Calu3 (cell line): ENCODE measurements at regions not wholly inside any gene's neighbourhood (a gene's known extent, or its start where the extent isn't known, plus 50 kb on each side); places are given as distances from the start of the nearest gene placed in this dataset.

ENCODE experiments used
- BruUV-seq: library from RNA; stranded (reverse); fragments of 400-500 nt; replicated peaks from 2 replicates; lab custom pipeline; 2021; lab: Mats Ljungman, UMichigan
- CTCF ChIA-PET: fragments of 300-600 bp; sonication (Branson Sonifier 250); formaldehyde crosslinking; loops from one replicate; lab custom pipeline; 2022; ENCODE audit warnings: antibody characterized with exemption; lab: Charles Lee
- DNase-seq: peaks from one replicate; pipeline ENCODE4 v3.0.0; 2022
- H3K27ac Mint-ChIP-seq: one replicate; pipeline ENCODE4 v1.8.0; 2022; ENCODE audit warnings: mixed read lengths; ENCODE audit not compliant: unreplicated experiment
- H3K27me3 Mint-ChIP-seq: one replicate; pipeline ENCODE4 v1.8.0; 2022; ENCODE audit warnings: mixed read lengths; ENCODE audit not compliant: unreplicated experiment
- H3K36me3 Mint-ChIP-seq: one replicate; pipeline ENCODE4 v1.8.0; 2022; ENCODE audit warnings: mild to moderate bottlenecking, moderate library complexity, mixed read lengths; ENCODE audit not compliant: insufficient read depth, unreplicated experiment
- H3K4me1 Mint-ChIP-seq: one replicate; pipeline ENCODE4 v1.8.0; 2022; ENCODE audit warnings: mild to moderate bottlenecking, low read depth, mixed read lengths; ENCODE audit not compliant: unreplicated experiment
- H3K4me3 Mint-ChIP-seq: one replicate; pipeline ENCODE4 v1.8.0; 2022; ENCODE audit warnings: mild to moderate bottlenecking, low read depth, moderate library complexity, mixed read lengths; ENCODE audit not compliant: unreplicated experiment
- H3K9me3 Mint-ChIP-seq: one replicate; pipeline ENCODE4 v1.8.0; 2022; ENCODE audit warnings: low read depth, mixed read lengths; ENCODE audit not compliant: unreplicated experiment
- intact Hi-C: fragments of 100-400 bp; cut with micrococcal nuclease; formaldehyde crosslinking; loops from one replicate; pipeline ENCODE4 v1.10.0; 2022; ENCODE audit not compliant: unreplicated experiment
- TF ChIP-seq, protein P1 (sequence below): fragments of 200-600 bp; IDR thresholded peaks from one replicate; pipeline ENCODE4 v1.8.0; 2022; ENCODE audit warnings: antibody characterized with exemption; ENCODE audit not compliant: unreplicated experiment

DNA sequence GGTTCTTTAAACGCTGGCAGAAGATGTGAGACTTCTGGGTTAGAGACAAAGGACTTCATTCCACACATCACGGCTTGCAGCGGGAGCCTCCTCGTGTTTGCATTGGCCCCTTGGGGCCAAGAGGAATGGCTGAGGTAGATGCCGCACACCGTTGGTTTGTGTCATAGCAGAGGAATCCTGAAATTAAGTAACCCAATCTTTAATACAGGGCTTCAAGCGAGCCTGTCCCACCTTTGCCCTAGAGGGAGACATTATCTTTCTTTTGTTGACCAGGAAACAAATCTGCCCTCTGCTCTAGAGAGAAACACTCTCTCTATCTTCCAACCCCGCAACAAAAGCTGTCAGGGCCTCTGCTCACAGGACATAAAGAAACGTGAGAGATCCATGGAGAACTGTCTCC is 277.5 kb upstream of the ZFP64 start:
- Mint-ChIP-seq H3K36me3 (no peaks in the 10 kb centered on the region), H3K27ac (no peak overlapping the region), H3K4me3 (no peak overlapping the region), H3K4me1 (no peaks in the 10 kb centered on the region), H3K27me3 (peaks cover 28% of the 10 kb centered on the region), H3K9me3 (peaks cover 11% of the 10 kb centered on the region)
- TF ChIP-seq, protein P1, sequence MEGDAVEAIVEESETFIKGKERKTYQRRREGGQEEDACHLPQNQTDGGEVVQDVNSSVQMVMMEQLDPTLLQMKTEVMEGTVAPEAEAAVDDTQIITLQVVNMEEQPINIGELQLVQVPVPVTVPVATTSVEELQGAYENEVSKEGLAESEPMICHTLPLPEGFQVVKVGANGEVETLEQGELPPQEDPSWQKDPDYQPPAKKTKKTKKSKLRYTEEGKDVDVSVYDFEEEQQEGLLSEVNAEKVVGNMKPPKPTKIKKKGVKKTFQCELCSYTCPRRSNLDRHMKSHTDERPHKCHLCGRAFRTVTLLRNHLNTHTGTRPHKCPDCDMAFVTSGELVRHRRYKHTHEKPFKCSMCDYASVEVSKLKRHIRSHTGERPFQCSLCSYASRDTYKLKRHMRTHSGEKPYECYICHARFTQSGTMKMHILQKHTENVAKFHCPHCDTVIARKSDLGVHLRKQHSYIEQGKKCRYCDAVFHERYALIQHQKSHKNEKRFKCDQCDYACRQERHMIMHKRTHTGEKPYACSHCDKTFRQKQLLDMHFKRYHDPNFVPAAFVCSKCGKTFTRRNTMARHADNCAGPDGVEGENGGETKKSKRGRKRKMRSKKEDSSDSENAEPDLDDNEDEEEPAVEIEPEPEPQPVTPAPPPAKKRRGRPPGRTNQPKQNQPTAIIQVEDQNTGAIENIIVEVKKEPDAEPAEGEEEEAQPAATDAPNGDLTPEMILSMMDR = no peak
- BruUV-seq = no TSS peak
- intact Hi-C loops = no loop called here
- no peak for DNase-seq
- CTCF ChIA-PET = no interaction called here

DNA sequence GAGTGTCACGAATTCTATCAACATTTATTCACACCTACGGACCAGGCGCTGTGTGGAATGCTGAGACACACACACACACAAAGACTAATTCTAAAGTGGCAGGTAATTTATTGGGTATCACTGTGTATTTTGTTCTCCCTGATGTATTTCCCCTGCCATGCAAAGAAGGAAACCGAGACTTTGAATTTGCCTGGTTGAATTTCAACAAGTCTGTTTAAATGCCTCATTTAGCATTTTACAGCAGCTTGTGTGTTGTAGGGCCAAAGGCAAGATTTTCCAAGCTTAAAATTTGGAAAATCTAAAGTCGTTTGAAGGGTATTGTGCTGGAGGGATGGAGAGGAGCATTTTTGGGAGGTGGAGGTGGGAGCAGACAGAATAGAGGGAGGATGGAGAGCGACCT is 274.4 kb upstream of the ZFP64 start:
- Mint-ChIP-seq H3K9me3 (peaks cover 13% of the 10 kb centered on the region), H3K4me1 (no peaks in the 10 kb centered on the region), H3K27ac (no peak overlapping the region), H3K36me3 (no peaks in the 10 kb centered on the region), H3K27me3 (peaks cover 27% of the 10 kb centered on the region), H3K4me3 (no peak overlapping the region)
- DNase-seq = no peak
- CTCF ChIA-PET = no interaction called here
- intact Hi-C loops = no loop called here
- no TSS peak for BruUV-seq
- TF ChIP-seq, protein P1 = no peak

DNA sequence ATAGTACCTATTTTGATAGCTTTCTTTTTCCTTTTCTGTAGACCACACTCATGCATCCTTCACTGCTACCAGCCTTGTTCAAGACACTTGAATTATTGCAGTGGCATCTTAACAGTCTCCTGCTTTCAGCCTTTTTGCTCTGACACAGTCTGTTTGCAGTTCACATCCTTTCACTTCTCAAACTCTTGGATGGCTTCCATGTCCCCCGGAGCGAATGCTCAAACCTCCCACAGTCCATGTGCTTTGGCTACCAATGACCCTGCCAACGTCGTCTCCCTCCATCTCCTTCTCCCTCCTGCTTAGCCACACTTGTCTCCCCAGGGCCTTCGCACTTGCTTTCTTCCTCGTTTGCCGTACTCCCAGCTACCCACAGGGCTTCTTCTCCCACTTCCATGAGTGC is 270.0 kb upstream of the ZFP64 start:
- no peak for DNase-seq
- no TSS peak for BruUV-seq
- peaks cover 10% of the 10 kb centered on the region for H3K9me3 Mint-ChIP-seq
- TF ChIP-seq, protein P1 = no peak
- H3K36me3 Mint-ChIP-seq = no peaks in the 10 kb centered on the region
- H3K4me3 Mint-ChIP-seq = no peak overlapping the region
- intact Hi-C loops = no loop called here
- H3K27ac Mint-ChIP-seq = no peak overlapping the region
- CTCF ChIA-PET = no interaction called here
- H3K4me1 Mint-ChIP-seq = no peaks in the 10 kb centered on the region
- peaks cover 27% of the 10 kb centered on the region for H3K27me3 Mint-ChIP-seq

DNA sequence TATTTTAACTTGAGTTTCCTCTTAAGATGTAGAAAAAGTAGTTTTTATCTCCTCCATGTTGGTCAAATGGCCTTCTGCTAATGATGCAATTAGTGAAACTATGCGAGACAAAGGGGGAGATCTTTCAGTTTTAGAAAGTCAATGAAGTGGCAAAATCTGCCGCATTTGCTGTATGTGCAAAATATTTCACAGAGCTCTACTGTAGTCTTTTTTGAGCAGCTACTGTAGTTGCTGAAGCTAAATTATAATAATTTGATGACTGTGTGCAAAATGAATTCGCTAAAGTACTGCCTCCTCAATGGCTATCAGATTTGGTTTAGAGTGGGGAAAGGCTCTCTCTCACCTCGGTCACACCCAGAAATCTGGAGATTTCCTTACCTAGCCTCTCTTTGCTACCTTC is 267.6 kb upstream of the ZFP64 start:
- DNase-seq = no peak
- Mint-ChIP-seq H3K27me3 (peaks cover 12% of the 10 kb centered on the region), H3K4me3 (no peak overlapping the region), H3K27ac (no peak overlapping the region), H3K4me1 (no peaks in the 10 kb centered on the region), H3K9me3 (peaks cover 6% of the 10 kb centered on the region), H3K36me3 (no peaks in the 10 kb centered on the region)
- TF ChIP-seq, protein P1 = no peak
- CTCF ChIA-PET = no interaction called here
- intact Hi-C loops = no loop called here
- no TSS peak for BruUV-seq

DNA sequence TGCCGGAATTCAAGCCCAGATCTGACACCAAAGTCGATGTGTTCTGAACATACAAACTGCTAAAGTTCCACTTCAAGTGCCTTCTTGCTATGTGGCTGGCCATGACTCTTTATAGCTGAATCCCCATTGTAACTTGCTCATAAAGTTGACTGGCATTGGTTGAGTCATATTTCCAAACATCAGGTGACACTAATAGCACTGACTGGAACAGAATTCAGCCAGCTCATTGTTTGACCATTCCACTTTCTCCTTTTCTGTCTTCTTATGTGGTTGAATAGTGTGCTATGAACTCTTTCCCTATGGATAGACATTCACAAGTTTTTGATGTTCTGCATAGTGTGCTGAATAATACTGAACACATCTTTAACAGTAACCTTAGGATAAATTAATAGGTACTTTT is 266.2 kb upstream of the ZFP64 start:
- TF ChIP-seq, protein P1 = no peak
- intact Hi-C loops = no loop called here
- CTCF ChIA-PET = interaction anchor here (1.0 kb wide), 1 partner anchor 17 kb away, joined by 3 read pairs; no protein-coding TSS in a partner anchor
- H3K4me1 Mint-ChIP-seq = no peaks in the 10 kb centered on the region
- DNase-seq = no peak
- peaks cover 23% of the 10 kb centered on the region for H3K27me3 Mint-ChIP-seq
- H3K4me3 Mint-ChIP-seq = no peak overlapping the region
- H3K36me3 Mint-ChIP-seq = no peaks in the 10 kb centered on the region
- BruUV-seq = no TSS peak
- peaks cover 6% of the 10 kb centered on the region for H3K9me3 Mint-ChIP-seq
- no peak overlapping the region for H3K27ac Mint-ChIP-seq
